ENCODE measurements at regions not wholly inside any gene's neighbourhood (a gene's known extent, or its start where the extent isn't known, plus 50 kb on each side); places are given as distances from the start of the nearest gene placed in this dataset.
A peak's percentile ranks its signal among the peaks of the same experiment; 100 is the strongest.

DNA sequence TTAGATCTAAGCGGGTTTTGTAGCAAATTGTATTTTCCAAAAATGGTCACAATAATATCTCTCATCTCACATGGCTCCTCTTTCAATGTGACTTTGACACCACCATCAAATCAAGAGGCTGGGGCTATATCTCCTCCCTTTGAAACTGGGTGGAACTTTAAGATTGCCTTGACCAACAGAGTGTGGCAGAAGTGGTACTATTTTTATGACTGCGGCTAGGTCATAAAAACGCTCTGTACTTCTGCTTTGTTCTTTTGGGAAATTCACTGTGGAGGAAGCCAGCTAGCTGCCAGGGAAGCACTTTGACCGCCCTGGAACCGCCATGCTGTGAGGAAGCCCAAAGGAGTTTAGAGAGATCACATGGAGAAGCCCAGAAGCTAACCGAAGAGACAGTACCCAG, 50.7 kb upstream of the ACOT11 start:
- DNase-seq, result no peak

GRCh38 chr1:54495954-54496353, 52.1 kb upstream of the ACOT11 start:
- DNase-seq, result no peak

- DNase-seq, result no peak
These were observed 54.4 kb upstream of the ACOT11 start for GRCh38 chr1:54493608-54494007.

DNA sequence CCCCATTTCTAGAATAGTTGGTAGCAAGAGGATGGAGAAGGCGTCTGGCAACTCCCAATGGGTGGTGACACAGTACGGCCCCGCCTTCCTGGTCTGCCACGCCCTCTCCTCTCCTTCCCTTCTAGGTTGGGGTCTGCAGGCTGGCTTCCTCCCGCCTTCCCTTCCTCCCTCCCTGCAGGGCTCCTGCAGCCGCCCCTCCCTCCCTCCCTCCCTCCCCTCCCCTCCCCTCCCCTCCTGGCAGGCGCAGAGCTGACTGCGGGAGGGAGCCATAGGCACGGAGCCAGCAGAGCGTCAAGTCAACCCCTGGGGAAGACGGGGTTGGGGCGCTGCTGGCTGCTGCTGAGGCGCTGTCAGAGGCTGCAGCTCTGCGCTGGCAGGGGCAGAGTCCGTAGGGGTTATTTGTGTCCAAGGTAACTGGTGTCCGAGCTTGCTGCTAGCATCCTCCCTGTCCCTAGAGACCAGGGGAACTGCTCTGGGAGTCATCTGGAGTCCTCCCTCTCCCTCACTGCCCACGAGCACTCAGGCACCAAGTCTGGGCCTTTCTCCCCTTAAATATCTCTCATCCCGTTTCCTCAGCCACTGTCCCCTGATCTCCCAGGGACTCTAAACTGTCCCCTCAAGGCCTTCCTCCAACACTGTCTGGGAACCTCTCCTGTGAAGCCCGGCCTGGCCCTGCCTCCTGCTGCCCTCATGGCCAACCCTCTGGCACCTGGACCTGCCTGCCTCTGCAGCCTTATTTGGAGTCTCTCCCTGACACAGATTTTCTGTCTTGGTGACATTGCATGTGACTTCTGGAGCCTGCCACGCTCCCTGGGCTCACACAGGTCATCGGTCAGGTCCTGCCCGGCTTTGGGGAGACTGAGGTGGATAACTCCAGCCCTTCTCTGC, 57.4 kb upstream of the ACOT11 start:
- DNase-seq, result no peak

- DNase-seq, result no peak
These were observed 58.3 kb upstream of the ACOT11 start for GRCh38 chr1:54489627-54490250.

DNA sequence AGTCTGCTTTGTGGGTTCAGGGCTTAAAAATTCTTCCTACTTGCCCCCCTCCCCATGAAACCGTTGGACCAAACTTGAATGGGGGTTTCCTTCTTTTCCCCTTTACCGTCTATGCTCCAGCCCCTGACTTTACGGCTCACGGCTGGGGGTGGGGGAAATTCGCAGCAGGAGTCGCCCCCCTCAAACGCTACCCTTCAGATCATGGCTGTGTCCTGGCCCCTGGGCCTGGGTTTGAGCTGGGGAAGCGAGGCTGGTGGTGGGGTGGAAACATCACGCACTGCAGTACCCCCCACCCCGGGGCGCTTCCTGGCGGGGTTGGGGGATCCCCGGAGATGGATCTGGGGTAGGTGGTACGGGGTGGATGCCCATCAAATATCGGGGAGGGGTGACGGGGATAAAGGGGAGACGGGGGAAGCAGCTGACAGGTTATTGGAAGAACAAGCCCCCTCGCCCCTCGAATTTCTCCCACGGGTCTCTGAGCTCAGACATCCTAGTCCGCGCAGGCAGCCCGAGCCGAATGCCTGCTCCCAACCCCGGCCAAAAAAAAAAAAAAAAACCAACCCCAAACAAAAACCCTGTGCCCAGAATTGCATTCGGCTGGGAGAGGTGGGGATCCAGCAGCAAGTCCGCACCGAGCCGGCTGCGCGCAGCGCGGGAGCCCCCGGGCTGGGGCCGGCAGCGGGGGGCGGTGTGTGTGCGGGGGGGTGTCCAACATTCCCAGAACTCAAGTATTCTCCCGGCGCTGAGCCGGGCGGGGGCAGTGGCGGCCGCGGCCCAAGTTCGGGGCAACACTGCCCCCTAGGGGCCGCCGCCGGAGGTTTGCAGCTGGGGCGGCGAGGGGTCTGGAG, 59.0 kb upstream of the ACOT11 start:
- peak; percentile 39 to 66 (median 49) for DNase-seq

- DNase-seq, result peak; percentile 58 to 75 (median 61)
These were observed 59.8 kb upstream of the ACOT11 start for GRCh38 chr1:54488065-54488750.

DNA sequence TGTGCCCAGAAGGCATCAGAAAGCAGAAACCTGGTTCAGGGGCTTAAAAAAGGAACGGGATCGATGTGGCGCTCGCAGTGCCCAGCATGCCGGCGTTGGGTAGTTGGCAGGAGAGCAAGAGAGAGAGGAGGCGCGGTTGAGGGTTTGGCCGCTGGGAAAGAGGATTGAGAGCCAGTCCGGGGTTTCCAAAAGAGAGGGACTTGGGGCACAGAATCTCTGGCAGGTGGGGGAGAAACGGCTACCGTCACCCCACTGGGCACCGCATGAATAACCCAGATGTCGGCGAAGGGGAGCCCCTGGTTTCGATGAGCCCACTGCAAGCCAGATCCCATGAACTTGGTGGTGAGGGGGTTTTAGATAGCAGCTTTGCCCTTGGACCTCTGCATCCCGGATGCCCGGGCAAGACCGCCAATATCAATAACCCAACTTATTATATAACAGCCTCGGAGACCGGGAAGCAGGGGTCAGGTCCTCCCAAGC, 60.4 kb upstream of the ACOT11 start:
- no peak for DNase-seq

GRCh38 chr1:54486907-54487306, 61.1 kb upstream of the ACOT11 start:
- DNase-seq, result no peak

DNA sequence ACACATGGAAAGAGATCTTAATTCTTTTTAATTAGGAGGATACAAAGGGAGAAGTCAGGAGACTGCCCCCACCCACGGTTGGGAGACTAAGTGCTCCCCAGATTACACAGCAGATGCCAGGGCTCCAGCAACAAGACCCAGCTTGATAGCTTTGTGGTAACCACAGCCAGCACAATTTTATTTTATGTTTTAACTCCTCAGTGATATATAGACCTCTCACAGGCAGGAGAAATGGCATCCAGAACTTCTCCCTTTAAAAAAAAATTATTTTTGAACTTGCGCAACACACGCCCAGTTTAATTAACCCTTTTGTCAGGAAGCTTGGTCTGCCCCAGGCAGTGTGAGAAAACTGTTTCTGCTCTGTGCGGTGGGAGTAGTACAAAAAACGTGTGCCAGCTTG, 62.6 kb upstream of the ACOT11 start:
- no peak for DNase-seq

- no peak for DNase-seq
These were observed 64.1 kb upstream of the ACOT11 start for GRCh38 chr1:54483875-54484437.

DNA sequence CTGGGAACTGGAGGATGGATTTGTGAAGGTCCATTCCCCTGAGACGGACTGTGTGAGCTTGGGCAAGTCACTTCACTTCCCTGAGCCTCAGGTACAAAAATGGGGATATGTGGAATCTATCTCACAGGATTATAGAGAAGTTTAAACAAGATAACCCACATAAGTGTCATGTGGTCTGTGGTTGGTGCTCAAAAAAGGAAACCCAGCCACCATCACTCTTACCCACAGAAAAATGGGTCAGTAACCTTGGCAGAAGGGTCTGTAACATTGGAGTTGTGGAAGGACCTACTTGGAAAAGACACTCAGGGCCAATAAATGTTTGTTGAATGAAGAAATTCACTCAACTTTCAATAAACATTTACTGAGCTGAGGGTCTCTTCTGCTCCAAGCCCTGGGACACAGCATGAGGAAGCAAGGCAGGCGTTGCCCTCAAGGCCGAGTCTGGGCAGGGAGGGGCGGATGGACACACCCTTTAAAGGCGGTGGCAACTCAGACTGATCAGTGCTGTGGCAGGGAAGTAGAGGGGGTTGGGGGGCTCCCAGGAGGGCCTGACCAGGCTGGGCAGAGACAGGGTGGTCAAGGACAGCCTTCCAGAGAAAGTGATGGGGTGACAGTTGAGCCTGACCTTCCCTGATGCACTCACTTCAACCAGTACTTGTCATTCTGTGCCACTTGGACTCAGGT, 66.7 kb upstream of the ACOT11 start:
- DNase-seq, result no peak

DNA sequence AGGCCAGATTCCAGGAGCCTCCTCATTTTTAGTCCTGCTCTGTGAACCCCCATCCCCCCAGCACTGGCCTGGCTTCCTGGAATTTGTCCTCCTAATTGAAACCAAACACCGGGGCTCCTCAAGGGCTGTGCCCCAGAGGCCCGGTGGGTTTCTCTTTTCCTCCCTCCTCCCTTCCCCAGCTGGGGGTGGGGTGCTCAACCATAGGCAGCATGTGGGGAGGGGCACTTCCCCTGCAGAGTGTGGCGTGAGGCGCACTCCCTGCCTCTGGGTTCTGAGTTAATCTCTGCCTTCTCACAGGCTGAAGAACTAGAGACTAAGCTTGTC, 67.5 kb upstream of the ACOT11 start:
- no peak for DNase-seq

- no peak for DNase-seq
These were observed 68.0 kb upstream of the ACOT11 start for GRCh38 chr1:54479841-54480524.

DNA sequence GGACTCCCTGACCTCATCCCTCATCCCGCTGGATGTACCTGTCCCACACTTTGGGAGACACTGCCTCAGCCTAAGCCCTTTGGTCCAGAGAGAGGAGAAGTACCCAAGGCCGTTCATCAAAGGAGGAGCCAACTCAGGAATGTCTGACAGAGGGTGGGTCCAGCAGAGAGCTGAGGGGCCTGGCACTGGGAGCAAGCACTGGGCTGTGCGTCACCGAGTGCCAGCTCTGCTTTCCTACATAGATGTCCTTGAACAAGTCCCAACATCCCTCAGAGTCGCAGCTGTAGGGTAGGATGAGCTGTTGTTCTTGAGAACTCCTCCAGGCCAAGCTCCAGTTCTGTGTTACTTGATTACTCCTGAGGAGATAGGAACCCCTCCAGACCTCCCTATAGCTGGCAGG, 68.8 kb upstream of the ACOT11 start:
- no peak for DNase-seq

GRCh38 chr1:54477153-54477561, 70.9 kb upstream of the ACOT11 start:
- DNase-seq, result no peak

- no peak for DNase-seq
These were observed 70.4 kb upstream of the SSBP3 start for GRCh38 chr1:54476530-54477109.

GRCh38 chr1:54475946-54476516, 69.8 kb upstream of the SSBP3 start:
- DNase-seq, result no peak

DNA sequence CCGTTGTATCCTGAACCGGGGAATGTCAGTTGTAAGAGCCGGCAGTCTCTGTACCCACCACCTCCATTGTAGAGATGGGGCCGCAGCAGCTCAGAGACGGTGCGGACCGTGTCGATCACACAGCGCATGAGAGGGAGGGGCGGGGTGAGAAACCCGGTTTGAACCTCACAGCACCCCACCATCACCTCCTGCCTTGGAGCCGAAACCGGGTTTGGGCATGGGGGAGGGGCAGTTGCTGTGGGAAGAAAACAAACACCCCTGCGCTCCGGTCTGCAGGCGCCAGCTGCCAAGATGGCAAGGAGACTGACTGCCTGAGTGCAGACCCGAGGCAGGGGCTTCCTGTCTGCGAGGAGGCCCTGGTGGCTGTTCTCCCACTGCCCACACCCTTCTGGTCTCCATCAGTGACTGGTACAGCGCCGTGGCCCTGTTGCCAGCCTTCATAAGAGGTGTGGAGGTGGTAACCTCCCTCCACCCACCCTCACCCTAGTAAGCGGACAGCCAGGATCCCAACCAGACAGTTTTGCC, 69.2 kb upstream of the SSBP3 start:
- DNase-seq, result peak; percentile 22 to 42 (median 30)

Measured in T-helper 1 cell (primary cell).